Neural cell (in vitro differentiated cells): ENCODE measurements at regions not wholly inside any gene's neighbourhood (a gene's known extent, or its start where the extent isn't known, plus 50 kb on each side); places are given as distances from the start of the nearest gene placed in this dataset.

Source experiments
- CTCF ChIP-seq: fragments of 450-650 bp; IDR thresholded peaks from 2 replicates; pipeline ENCODE4 v1.5.1; 2014; ENCODE audit warnings: antibody characterized with exemption, mild to moderate bottlenecking, moderate library complexity; ENCODE audit not compliant: poor library complexity, severe bottlenecking
- EP300 ChIP-seq: fragments of 450-650 bp; conservative IDR thresholded peaks from 2 replicates; pipeline ENCODE4 v1.6.1; 2014; ENCODE audit warnings: antibody characterized with exemption, mild to moderate bottlenecking, moderate library complexity; ENCODE audit not compliant: poor library complexity, severe bottlenecking
- EZH2 ChIP-seq: fragments of 200-600, 300-800 bp; shearing (Covaris generic), sonication (generic); IDR thresholded peaks from 2 replicates; pipeline ENCODE4 v1.6.1; 2014; ENCODE audit warnings: antibody characterized with exemption, low read length, borderline replicate concordance, mild to moderate bottlenecking; ENCODE audit not compliant: insufficient read depth, poor library complexity, severe bottlenecking
- MXI1 ChIP-seq: fragments of 450-650 bp; conservative IDR thresholded peaks from 2 replicates; pipeline ENCODE4 v1.6.1; 2014; ENCODE audit warnings: antibody characterized with exemption, mild to moderate bottlenecking; ENCODE audit not compliant: poor library complexity, severe bottlenecking
- POLR2AphosphoS5 ChIP-seq: IDR thresholded peaks from 2 replicates; pipeline ENCODE4 v1.6.1; 2012
- RAD21 ChIP-seq: fragments of 450-650 bp; conservative IDR thresholded peaks from 2 replicates; pipeline ENCODE4 v1.6.1; 2014; ENCODE audit warnings: antibody characterized with exemption, mild to moderate bottlenecking, moderate library complexity
- REST ChIP-seq: IDR thresholded peaks from 2 replicates; pipeline ENCODE4 v1.6.1; 2012; ENCODE audit warnings: borderline replicate concordance
- SMC3 ChIP-seq: fragments of 450-650 bp; conservative IDR thresholded peaks from 2 replicates; pipeline ENCODE4 v1.6.1; 2014; ENCODE audit warnings: antibody characterized with exemption, mild to moderate bottlenecking, moderate library complexity; ENCODE audit not compliant: poor library complexity
- TAF1 ChIP-seq: IDR thresholded peaks from 2 replicates; pipeline ENCODE4 v1.6.1; 2012; ENCODE audit warnings: low read depth

GRCh38 chr13:111977179-111977506, 89.8 kb upstream of the SOX1 start:
- TF ChIP-seq CTCF (no peak), EP300 (no peak), RAD21 (no peak), SMC3 (no peak), EZH2 (no peak), TAF1 (no peak), REST (peak; percentile 80), POLR2AphosphoS5 (no peak), MXI1 (no peak)
